C1 segment of cervical spinal cord (tissue), 14 donors: ENCODE measurements at regions not wholly inside any gene's neighbourhood (a gene's known extent, or its start where the extent isn't known, plus 50 kb on each side); places are given as distances from the start of the nearest gene placed in this dataset.
"Not testable (repeated sequence)": the region's sequence is repeated elsewhere in the genome, so short reads cannot be mapped to it uniquely, and the experiment has no call there.

Experiments used
- DNase-seq, 14 donors: peaks; one replicate each; lab custom pipeline; 2025; lab: John Stamatoyannopoulos, UW

- DNase-seq: not testable (repeated sequence)
These were observed 323.8 kb downstream of the BCL2L11 start for GRCh38 chr2:111444516-111444915.

GRCh38 chr2:111445191-111445929 is 324.6 kb downstream of the BCL2L11 start:
- not testable (repeated sequence) for DNase-seq

- not testable (repeated sequence) for DNase-seq
These were observed 325.2 kb downstream of the BCL2L11 start for GRCh38 chr2:111445941-111446340.

- not testable (repeated sequence) for DNase-seq
These were observed 326.8 kb downstream of the BCL2L11 start for GRCh38 chr2:111447482-111447881.

GRCh38 chr2:111448796-111449195 is 328.1 kb downstream of the BCL2L11 start:
- DNase-seq: not testable (repeated sequence)

- not testable (repeated sequence) for DNase-seq
These were observed 329.8 kb downstream of the BCL2L11 start for GRCh38 chr2:111450526-111450925.

DNA sequence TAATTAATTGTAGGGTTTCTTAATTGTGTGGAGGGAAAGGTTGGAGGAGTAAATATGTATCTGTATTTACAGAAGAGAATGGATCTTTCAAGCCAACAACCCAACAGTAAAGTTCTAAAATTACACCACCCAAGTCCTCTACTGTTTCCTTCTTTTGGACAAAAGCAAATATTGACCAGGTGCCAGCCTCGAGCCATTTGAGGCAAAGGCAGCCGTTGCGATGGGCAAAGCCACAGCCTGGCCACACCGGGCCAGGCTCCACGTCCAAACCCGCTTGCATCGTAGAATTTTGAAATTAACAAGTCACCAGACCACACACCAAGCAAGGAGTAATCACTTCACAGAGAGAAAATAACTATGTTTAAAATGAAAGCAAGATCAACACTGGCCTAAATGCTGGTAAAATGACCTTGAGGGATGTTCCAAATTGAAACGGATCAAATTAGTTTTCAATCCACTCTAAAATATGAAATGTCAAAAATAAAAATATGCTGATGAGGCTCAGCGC is 331.0 kb downstream of the BCL2L11 start:
- not testable (repeated sequence) for DNase-seq

DNA sequence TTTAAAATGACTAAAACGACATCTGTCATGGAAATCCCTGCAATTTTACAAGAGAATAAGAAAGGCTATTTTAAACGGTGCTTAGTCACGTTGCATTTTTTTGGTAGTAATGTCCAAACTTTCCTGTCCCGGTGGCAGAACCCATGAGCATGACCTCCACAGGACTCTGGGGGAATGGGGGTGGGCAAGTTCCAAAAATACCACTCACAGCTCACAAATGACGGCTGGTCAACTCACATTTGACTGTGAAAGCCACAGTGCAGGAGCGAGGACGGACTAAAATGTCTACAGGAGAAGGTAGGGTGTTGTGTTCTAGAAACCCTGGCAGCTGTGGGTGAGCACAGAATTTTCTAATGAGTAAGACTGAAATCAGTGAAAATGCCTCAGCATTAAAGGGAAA is 331.5 kb downstream of the BCL2L11 start:
- DNase-seq: not testable (repeated sequence)

DNA sequence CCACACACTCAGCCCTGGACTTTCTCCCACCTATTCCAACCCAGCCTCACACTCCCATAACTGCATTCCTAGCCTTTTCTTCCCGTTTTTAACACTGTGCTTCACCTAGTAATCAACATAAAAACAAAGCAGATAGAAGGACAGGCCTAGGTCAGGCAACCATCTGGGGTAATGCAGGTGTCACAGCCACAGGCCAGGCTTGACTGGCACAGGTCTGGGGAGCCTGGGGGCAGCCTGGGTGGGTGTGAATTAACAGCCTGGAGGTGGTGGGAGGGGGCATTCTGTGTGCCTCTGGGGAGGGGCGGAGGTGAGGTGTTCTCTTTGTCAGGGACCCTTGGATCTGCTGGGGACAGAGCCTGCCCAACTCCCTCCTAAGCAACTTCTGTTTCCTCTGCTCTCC is 332.6 kb downstream of the BCL2L11 start:
- DNase-seq: not testable (repeated sequence)

- DNase-seq: not testable (repeated sequence)
These were observed 333.1 kb downstream of the BCL2L11 start for GRCh38 chr2:111453816-111454215.

GRCh38 chr2:111454404-111454803 is 333.7 kb downstream of the BCL2L11 start:
- DNase-seq: not testable (repeated sequence)

DNA sequence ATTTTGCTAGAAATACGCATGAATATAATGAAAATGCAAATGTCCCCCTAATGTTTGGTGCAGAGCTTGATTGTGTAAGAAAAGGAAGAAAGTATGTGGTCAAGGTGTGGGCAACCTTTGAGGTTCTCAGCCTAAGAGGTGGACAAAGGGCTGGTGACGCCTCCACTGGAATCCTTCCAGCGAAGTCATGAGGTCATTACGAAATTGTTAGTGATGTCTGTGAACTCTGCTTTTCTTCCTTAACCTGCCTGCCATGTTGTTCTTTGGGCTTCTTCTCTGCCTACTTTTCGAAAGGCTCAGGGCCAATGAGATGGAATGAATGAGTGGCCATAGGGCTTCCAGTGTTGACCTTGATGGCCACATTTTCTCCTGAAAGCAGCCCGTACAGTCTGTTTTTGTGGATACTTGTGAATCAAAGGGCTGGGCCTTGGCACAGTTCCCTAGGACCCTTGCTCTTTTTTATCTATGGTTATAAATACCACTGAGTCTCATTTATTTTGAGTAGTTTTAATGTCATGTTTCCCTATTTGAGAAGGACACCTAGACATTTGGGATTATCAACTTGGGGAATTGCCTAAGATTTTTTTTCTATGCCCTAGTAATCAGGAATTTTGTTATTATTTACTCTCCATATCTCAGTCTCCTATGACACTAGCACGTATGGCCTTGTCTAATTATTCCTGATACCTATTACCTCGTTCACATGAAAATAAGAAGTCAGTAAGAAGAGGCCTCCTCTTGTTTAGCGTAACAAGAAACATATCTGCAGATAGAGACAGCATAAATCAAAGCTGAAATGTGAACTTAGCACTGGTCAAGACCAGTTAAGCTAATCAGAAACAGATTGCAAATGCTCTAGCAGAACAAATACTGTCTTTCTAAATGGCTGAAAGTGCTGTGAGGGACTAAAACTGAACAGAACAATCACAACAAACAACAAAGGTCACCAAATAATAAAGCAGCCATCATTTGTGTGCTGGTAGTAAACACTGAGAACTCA is 334.6 kb downstream of the BCL2L11 start:
- not testable (repeated sequence) for DNase-seq

DNA sequence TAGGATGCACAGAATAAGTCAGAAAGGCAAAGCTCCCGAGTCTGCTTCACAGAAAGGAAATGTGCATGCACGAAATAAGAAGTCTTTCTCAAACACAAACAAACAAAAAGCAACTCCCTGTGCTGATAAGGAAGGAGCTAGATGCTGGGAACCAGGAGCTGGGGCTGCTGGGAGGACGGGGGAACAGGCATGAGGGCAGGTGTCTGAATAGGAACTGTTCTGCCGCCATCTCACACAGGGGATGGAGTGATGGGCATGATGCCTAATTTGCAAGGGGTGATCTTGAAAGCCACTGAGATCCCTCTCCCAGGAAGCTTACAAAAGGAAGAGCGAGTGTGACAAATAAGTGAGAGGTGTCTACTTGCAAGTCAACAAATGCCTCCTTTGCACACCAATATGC is 336.5 kb downstream of the BCL2L11 start:
- not testable (repeated sequence) for DNase-seq

GRCh38 chr2:111460901-111461300 is 340.2 kb downstream of the BCL2L11 start:
- DNase-seq: not testable (repeated sequence)

DNA sequence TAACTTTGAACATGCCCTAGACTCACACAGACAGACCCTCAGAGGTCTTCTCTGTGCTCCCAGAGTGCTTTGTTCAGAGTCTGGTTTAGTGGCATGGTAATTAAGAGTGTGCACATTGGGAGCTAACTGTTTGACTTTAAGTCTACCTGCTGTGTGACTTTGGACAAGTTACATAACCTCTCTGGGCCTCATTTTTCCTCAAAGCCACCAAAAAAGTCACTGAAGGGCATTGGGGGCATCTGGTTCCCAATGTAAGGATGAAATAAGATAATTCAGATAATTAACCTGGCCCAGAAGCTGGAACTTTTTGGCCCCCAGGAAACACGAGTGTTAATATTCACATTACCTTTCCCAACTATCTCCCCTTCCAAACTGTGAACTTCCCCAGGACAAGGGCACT is 341.1 kb downstream of the BCL2L11 start:
- DNase-seq: not testable (repeated sequence)

GRCh38 chr2:111462572-111462971 is 341.9 kb downstream of the BCL2L11 start:
- not testable (repeated sequence) for DNase-seq

DNA sequence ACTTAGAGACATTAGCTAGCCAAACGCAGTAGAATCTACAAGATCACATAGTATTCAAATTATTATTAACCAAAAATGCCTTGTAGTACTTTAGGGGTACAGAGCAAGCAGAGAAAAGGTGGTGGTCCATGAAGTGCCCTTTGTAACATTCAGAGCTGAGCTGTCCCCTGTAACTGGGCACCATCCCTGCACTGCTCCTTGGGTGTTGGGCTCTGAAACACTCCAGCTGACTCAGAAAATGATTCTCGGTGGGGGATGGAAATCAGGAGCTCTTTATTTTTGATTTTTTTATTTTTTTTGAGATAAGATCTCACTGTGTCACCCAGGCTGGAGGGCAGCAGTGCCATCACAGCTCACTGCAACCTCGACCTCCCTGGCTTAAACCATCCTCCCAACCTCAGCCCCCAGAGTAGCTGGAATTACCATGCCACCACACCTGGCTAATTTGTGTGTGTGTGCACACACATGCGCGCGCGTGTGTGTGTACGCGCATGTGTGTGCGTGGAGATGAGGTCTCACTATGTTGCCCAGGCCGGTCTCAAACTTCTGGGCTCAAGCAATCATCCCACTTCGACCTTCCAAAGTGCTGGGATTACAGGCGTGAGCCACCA is 342.6 kb downstream of the BCL2L11 start:
- not testable (repeated sequence) for DNase-seq

GRCh38 chr2:111463956-111464355 is 343.2 kb downstream of the BCL2L11 start:
- DNase-seq: not testable (repeated sequence)

DNA sequence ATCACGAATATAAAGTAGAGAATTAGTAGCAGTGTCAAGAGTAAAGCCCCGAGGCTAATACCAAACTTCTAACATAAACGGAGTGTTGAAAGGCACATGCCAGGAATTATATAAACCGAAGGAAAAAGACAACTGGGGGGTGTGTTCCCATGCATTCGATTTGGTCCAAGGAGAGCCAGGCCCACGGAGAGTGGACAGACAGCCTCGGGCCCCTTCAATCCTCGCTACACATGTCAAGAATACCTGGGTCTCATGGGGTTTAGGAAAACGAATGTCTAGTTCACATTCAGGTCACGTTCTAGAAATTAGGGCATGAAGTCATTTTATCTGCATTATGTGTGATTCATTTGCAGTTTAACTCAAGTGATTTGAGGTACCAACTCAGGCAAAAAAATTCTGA is 343.7 kb downstream of the BCL2L11 start:
- DNase-seq: not testable (repeated sequence)

DNA sequence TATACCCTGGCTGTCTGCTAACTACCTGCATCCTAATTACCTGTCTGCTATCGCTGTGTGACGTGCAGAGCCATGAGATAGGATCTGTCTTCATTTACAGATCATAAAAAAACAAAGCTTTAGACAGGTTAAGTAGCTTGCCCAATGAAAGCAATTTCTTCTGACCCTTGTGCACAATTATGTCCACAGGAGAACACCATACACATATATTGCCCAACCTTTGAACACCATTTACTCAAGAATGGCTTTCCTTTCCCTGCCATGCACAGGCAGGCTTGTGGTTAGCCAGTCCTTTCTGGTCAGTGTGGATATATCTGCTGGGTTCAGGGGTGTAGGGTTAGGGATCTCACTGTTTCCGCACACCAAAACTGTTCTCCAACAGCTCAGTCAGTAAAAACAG is 344.8 kb downstream of the BCL2L11 start:
- not testable (repeated sequence) for DNase-seq

GRCh38 chr2:111466744-111467143 is 346.0 kb downstream of the BCL2L11 start:
- not testable (repeated sequence) for DNase-seq
